Activated naive CD8-positive, alpha-beta T cell treated with anti-CD3 and anti-CD28 coated beads for 36 hours (primary cell): ENCODE measurements at regions not wholly inside any gene's neighbourhood (a gene's known extent, or its start where the extent isn't known, plus 50 kb on each side); places are given as distances from the start of the nearest gene placed in this dataset.
"Not testable (repeated sequence)": the region's sequence is repeated elsewhere in the genome, so short reads cannot be mapped to it uniquely, and the experiment has no call there.

Experiments used
- DNase-seq: peaks from one replicate; pipeline ENCODE4 v3.0.0; 2021
- H3K27ac Mint-ChIP-seq: one replicate; pipeline ENCODE4 v1.8.0; 2022; ENCODE audit warnings: mild to moderate bottlenecking, moderate library complexity, mixed read lengths
- H3K27me3 Mint-ChIP-seq: one replicate; pipeline ENCODE4 v1.8.0; 2022; ENCODE audit warnings: mild to moderate bottlenecking, mixed read lengths
- H3K36me3 Mint-ChIP-seq: one replicate; pipeline ENCODE4 v1.8.0; 2021; ENCODE audit warnings: mild to moderate bottlenecking, mixed read lengths
- H3K4me1 Mint-ChIP-seq: one replicate; pipeline ENCODE4 v1.8.0; 2021; ENCODE audit warnings: mixed read lengths
- H3K4me3 Mint-ChIP-seq: one replicate; pipeline ENCODE4 v1.8.0; 2022; ENCODE audit warnings: mild to moderate bottlenecking, moderate library complexity, mixed read lengths
- H3K9me3 Mint-ChIP-seq: one replicate; pipeline ENCODE4 v1.8.0; 2022; ENCODE audit warnings: mixed read lengths

GRCh38 chr11:38402063-38402462, 1804.0 kb upstream of the RAG2 start:
- Mint-ChIP-seq H3K9me3 (peaks cover 7% of the 10 kb centered on the region), H3K27me3 (no peaks in the 10 kb centered on the region), H3K27ac (no peak overlapping the region), H3K36me3 (no peaks in the 10 kb centered on the region), H3K4me3 (no peak overlapping the region), H3K4me1 (no peaks in the 10 kb centered on the region)
- no peak for DNase-seq

GRCh38 chr11:38392176-38392575, 1794.1 kb upstream of the RAG2 start:
- DNase-seq: no peak
- Mint-ChIP-seq H3K9me3 (no peaks in the 10 kb centered on the region), H3K4me3 (no peak overlapping the region)

GRCh38 chr11:38384568-38384967, 1786.5 kb upstream of the RAG2 start:
- DNase-seq: no peak
- no peak overlapping the region for H3K27ac Mint-ChIP-seq
- H3K27me3 Mint-ChIP-seq: no peaks in the 10 kb centered on the region

More at GRCh38 chr11:38392176-38392575, 1794.1 kb upstream of the RAG2 start:
- Mint-ChIP-seq H3K27ac (no peak overlapping the region), H3K36me3 (no peaks in the 10 kb centered on the region), H3K27me3 (no peaks in the 10 kb centered on the region), H3K4me1 (no peaks in the 10 kb centered on the region)

GRCh38 chr11:38365274-38365673, 1767.2 kb upstream of the RAG2 start:
- H3K9me3 Mint-ChIP-seq: peaks cover 8% of the 10 kb centered on the region
- no peak for DNase-seq
- H3K36me3 Mint-ChIP-seq: no peaks in the 10 kb centered on the region
- no peaks in the 10 kb centered on the region for H3K27me3 Mint-ChIP-seq
- H3K4me1 Mint-ChIP-seq: no peaks in the 10 kb centered on the region
- no peak overlapping the region for H3K4me3 Mint-ChIP-seq
- no peak overlapping the region for H3K27ac Mint-ChIP-seq

More at GRCh38 chr11:38384568-38384967, 1786.5 kb upstream of the RAG2 start:
- no peaks in the 10 kb centered on the region for H3K4me1 Mint-ChIP-seq
- H3K36me3 Mint-ChIP-seq: no peaks in the 10 kb centered on the region
- H3K9me3 Mint-ChIP-seq: no peaks in the 10 kb centered on the region
- H3K4me3 Mint-ChIP-seq: no peak overlapping the region

GRCh38 chr11:38356255-38356654, 1758.2 kb upstream of the RAG2 start:
- Mint-ChIP-seq H3K4me3 (no peak overlapping the region), H3K27me3 (no peaks in the 10 kb centered on the region), H3K36me3 (no peaks in the 10 kb centered on the region)

GRCh38 chr11:38345286-38345685, 1747.2 kb upstream of the RAG2 start:
- Mint-ChIP-seq H3K4me1 (no peaks in the 10 kb centered on the region), H3K36me3 (no peaks in the 10 kb centered on the region), H3K9me3 (peaks cover 11% of the 10 kb centered on the region), H3K4me3 (no peak overlapping the region), H3K27ac (no peak overlapping the region), H3K27me3 (no peaks in the 10 kb centered on the region)
- no peak for DNase-seq

More at GRCh38 chr11:38356255-38356654, 1758.2 kb upstream of the RAG2 start:
- no peak for DNase-seq
- H3K27ac Mint-ChIP-seq: no peak overlapping the region
- no peaks in the 10 kb centered on the region for H3K4me1 Mint-ChIP-seq
- H3K9me3 Mint-ChIP-seq: peaks cover 6% of the 10 kb centered on the region

- H3K27ac Mint-ChIP-seq, H3K4me3 Mint-ChIP-seq, DNase-seq, H3K4me1 Mint-ChIP-seq, H3K27me3 Mint-ChIP-seq, H3K36me3 Mint-ChIP-seq: not testable (repeated sequence)
- peaks cover 13% of the 10 kb centered on the region for H3K9me3 Mint-ChIP-seq
These were observed 1743.6 kb upstream of the RAG2 start for GRCh38 chr11:38341612-38342011.

- no peak for DNase-seq
- peaks cover 15% of the 10 kb centered on the region for H3K9me3 Mint-ChIP-seq
- no peaks in the 10 kb centered on the region for H3K4me1 Mint-ChIP-seq
- H3K27me3 Mint-ChIP-seq: no peaks in the 10 kb centered on the region
- H3K36me3 Mint-ChIP-seq: no peaks in the 10 kb centered on the region
- H3K4me3 Mint-ChIP-seq: no peak overlapping the region
- H3K27ac Mint-ChIP-seq: no peak overlapping the region
These were observed 1741.9 kb upstream of the RAG2 start for GRCh38 chr11:38339835-38340440.

GRCh38 chr11:38338022-38338421, 1740.0 kb upstream of the RAG2 start:
- not testable (repeated sequence) for H3K4me1 Mint-ChIP-seq, DNase-seq, H3K27me3 Mint-ChIP-seq, H3K4me3 Mint-ChIP-seq, H3K36me3 Mint-ChIP-seq, H3K27ac Mint-ChIP-seq
- peaks cover 15% of the 10 kb centered on the region for H3K9me3 Mint-ChIP-seq

- H3K36me3 Mint-ChIP-seq: no peaks in the 10 kb centered on the region
- no peak overlapping the region for H3K4me3 Mint-ChIP-seq
- H3K4me1 Mint-ChIP-seq: no peaks in the 10 kb centered on the region
- H3K27me3 Mint-ChIP-seq: no peaks in the 10 kb centered on the region
- no peak overlapping the region for H3K27ac Mint-ChIP-seq
- peaks cover 6% of the 10 kb centered on the region for H3K9me3 Mint-ChIP-seq
- DNase-seq: no peak
These were observed 1734.0 kb upstream of the RAG2 start for GRCh38 chr11:38332046-38332445.

- DNase-seq: no peak
- Mint-ChIP-seq H3K9me3 (peaks cover 4% of the 10 kb centered on the region), H3K27ac (no peak overlapping the region), H3K36me3 (no peaks in the 10 kb centered on the region), H3K4me3 (no peak overlapping the region), H3K4me1 (no peaks in the 10 kb centered on the region), H3K27me3 (no peaks in the 10 kb centered on the region)
These were observed 1732.5 kb upstream of the RAG2 start for GRCh38 chr11:38330578-38330977.

- no peaks in the 10 kb centered on the region for H3K36me3 Mint-ChIP-seq
- no peak overlapping the region for H3K27ac Mint-ChIP-seq
- no peaks in the 10 kb centered on the region for H3K27me3 Mint-ChIP-seq
- no peaks in the 10 kb centered on the region for H3K4me1 Mint-ChIP-seq
- no peak overlapping the region for H3K4me3 Mint-ChIP-seq
- no peak for DNase-seq
- peaks cover 3% of the 10 kb centered on the region for H3K9me3 Mint-ChIP-seq
These were observed 1726.1 kb upstream of the RAG2 start for GRCh38 chr11:38323961-38324761.

- DNase-seq: no peak
- peaks cover 13% of the 10 kb centered on the region for H3K9me3 Mint-ChIP-seq
- H3K4me3 Mint-ChIP-seq: no peak overlapping the region
- no peak overlapping the region for H3K27ac Mint-ChIP-seq
- no peaks in the 10 kb centered on the region for H3K27me3 Mint-ChIP-seq
- no peaks in the 10 kb centered on the region for H3K36me3 Mint-ChIP-seq
- no peaks in the 10 kb centered on the region for H3K4me1 Mint-ChIP-seq
These were observed 1717.1 kb upstream of the RAG2 start for GRCh38 chr11:38315151-38315550.

GRCh38 chr11:38307455-38307854, 1709.4 kb upstream of the RAG2 start:
- H3K27me3 Mint-ChIP-seq: no peaks in the 10 kb centered on the region
- DNase-seq: no peak
- H3K36me3 Mint-ChIP-seq: no peaks in the 10 kb centered on the region
- no peak overlapping the region for H3K27ac Mint-ChIP-seq
- peaks cover 3% of the 10 kb centered on the region for H3K9me3 Mint-ChIP-seq
- H3K4me1 Mint-ChIP-seq: no peaks in the 10 kb centered on the region
- H3K4me3 Mint-ChIP-seq: no peak overlapping the region

- Mint-ChIP-seq H3K4me1 (no peaks in the 10 kb centered on the region), H3K36me3 (no peaks in the 10 kb centered on the region), H3K9me3 (peaks cover 6% of the 10 kb centered on the region), H3K4me3 (no peak overlapping the region), H3K27ac (no peak overlapping the region), H3K27me3 (no peaks in the 10 kb centered on the region)
- no peak for DNase-seq
These were observed 1707.6 kb upstream of the RAG2 start for GRCh38 chr11:38305682-38306081.

GRCh38 chr11:38304926-38305325, 1706.9 kb upstream of the RAG2 start:
- Mint-ChIP-seq H3K27me3 (no peaks in the 10 kb centered on the region), H3K36me3 (no peaks in the 10 kb centered on the region), H3K4me1 (no peaks in the 10 kb centered on the region), H3K27ac (no peak overlapping the region), H3K4me3 (no peak overlapping the region), H3K9me3 (peaks cover 4% of the 10 kb centered on the region)
- DNase-seq: no peak
